ENCODE measurements at regions not wholly inside any gene's neighbourhood (a gene's known extent, or its start where the extent isn't known, plus 50 kb on each side); places are given as distances from the start of the nearest gene placed in this dataset.
A peak's percentile ranks its signal among the peaks of the same experiment; 100 is the strongest.

DNA sequence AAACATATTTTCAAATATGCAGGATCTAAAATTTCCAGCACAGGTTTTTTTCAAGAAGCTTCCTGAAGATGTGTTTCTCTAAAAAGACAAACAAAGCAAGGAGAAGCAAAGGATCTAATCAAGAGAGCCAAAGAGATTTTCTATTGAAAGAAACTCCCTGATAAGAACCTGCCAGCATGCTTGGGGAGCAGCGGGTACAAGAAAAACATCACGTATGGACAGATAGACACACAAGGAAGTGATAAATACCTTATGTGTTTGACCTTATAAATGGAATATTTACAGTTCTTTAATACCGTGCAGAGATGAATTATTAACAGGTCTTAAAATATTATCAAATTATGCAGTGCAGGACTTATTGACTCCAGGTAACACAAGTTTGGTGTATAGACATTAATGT lies 562.1 kb downstream of the DACH1 start:
- Histone ChIP-seq H2AFZ (ENCODE audit: low read depth, low read length) (no peak overlapping the region), H3K9me3 (replicated peaks; ENCODE audit: control insufficient read depth, insufficient read depth, low read length) (no peaks in the 10 kb centered on the region), H4K20me1 (replicated peaks; ENCODE audit: control insufficient read depth, extremely low read depth, insufficient read depth, low read length) (no peaks in the 10 kb centered on the region), H3K9me1 (replicated peaks; ENCODE audit: control insufficient read depth, extremely low read depth, insufficient read depth, low read length) (no peaks in the 10 kb centered on the region), H3K79me2 (ENCODE audit: control insufficient read depth, insufficient read depth, low read length) (no peaks in the 10 kb centered on the region), H3K4me3 (replicated peaks in 1 of 3; ENCODE audit: insufficient read depth in 1 of 3, low read depth in 1 of 3, low read length in 3 of 3) (no peak overlapping the region), H3K36me3 (ENCODE audit: control insufficient read depth in 2 of 2, extremely low read depth in 1 of 2, insufficient read depth in 2 of 2, low read length in 2 of 2) (no peaks in the 10 kb centered on the region), H3K4me1 (ENCODE audit: control insufficient read depth, extremely low read depth, insufficient read depth, low read length) (no peaks in the 10 kb centered on the region), H3K9ac (replicated peaks; ENCODE audit: extremely low read depth, insufficient read depth, low read length) (no peak overlapping the region), H3K27me3 (ENCODE audit: control insufficient read depth in 2 of 2, insufficient read depth in 2 of 2, low read length in 2 of 2) (no peaks in the 10 kb centered on the region), H3K27ac (ENCODE audit: insufficient read depth, low read depth, low read length) (no peak overlapping the region), H3K4me2 (ENCODE audit: insufficient read depth, low read length) (no peak overlapping the region)
- intact Hi-C loops (cut with micrococcal nuclease) (no loop called here), dilution Hi-C loops (cut with MboI; ENCODE audit: extremely low pct_ligation_motif_present, low sequenced_read_pairs) (no loop called here)
- no peak for TF ChIP-seq EZH2 (IDR thresholded peaks at IDR 0.05; ENCODE audit: borderline replicate concordance, low read depth, low read length, severe bottlenecking)
- BruUV-seq (replicated peaks) = no TSS peak
- FAIRE-seq = no peak
- POLR2A ChIA-PET = no interaction called here
- CTCF ChIA-PET = interaction anchor here (1.2 to 1.4 kb wide), 2 partner anchors 11 to 12 kb away, joined by 3 read pairs; no protein-coding TSS in a partner anchor
- peak; percentile 13 for DNase-seq (ENCODE audit: low read depth, low spot score)

DNA sequence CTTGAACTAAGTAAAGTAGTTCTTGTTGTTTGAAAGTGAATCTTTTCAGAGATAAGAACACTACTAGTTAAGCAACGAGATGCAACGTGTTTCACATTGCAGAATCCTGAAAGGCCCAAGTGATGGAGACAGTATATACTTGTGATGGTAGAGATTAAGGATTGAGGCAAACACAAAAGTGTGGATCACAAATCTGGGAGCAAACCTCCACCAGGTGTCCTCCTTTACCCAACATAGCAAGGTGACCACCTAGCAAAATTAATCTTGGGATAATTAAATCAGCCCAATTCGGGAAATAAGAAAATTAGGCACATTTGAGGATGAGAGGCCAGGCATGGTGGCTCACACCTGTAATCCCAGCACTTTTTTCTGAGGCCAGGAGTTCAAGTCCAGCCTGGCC lies 563.9 kb downstream of the DACH1 start:
- Histone ChIP-seq H3K9me3 (replicated peaks; ENCODE audit: control insufficient read depth, insufficient read depth, low read length) (no peaks in the 10 kb centered on the region), H3K4me3 (replicated peaks in 1 of 3; ENCODE audit: insufficient read depth in 1 of 3, low read depth in 1 of 3, low read length in 3 of 3) (no peak overlapping the region), H3K27ac (ENCODE audit: insufficient read depth, low read depth, low read length) (no peak overlapping the region), H3K27me3 (ENCODE audit: control insufficient read depth in 2 of 2, insufficient read depth in 2 of 2, low read length in 2 of 2) (no peaks in the 10 kb centered on the region), H4K20me1 (replicated peaks; ENCODE audit: control insufficient read depth, extremely low read depth, insufficient read depth, low read length) (no peaks in the 10 kb centered on the region), H3K4me2 (ENCODE audit: insufficient read depth, low read length) (no peak overlapping the region), H3K4me1 (ENCODE audit: control insufficient read depth, extremely low read depth, insufficient read depth, low read length) (no peaks in the 10 kb centered on the region), H2AFZ (ENCODE audit: low read depth, low read length) (no peak overlapping the region), H3K36me3 (ENCODE audit: control insufficient read depth in 2 of 2, extremely low read depth in 1 of 2, insufficient read depth in 2 of 2, low read length in 2 of 2) (no peaks in the 10 kb centered on the region), H3K9ac (replicated peaks; ENCODE audit: extremely low read depth, insufficient read depth, low read length) (no peak overlapping the region), H3K79me2 (ENCODE audit: control insufficient read depth, insufficient read depth, low read length) (no peaks in the 10 kb centered on the region), H3K9me1 (replicated peaks; ENCODE audit: control insufficient read depth, extremely low read depth, insufficient read depth, low read length) (no peaks in the 10 kb centered on the region)
- FAIRE-seq (no peak), DNase-seq (ENCODE audit: low read depth, low spot score) (no peak)
- intact Hi-C loops (cut with micrococcal nuclease) (no loop called here), dilution Hi-C loops (cut with MboI; ENCODE audit: extremely low pct_ligation_motif_present, low sequenced_read_pairs) (no loop called here)
- POLR2A ChIA-PET = no interaction called here
- TF ChIP-seq POLR2AphosphoS5 (IDR thresholded peaks at IDR 0.05; ENCODE audit: insufficient read depth, low read depth, low read length) (no peak), MYC (IDR thresholded peaks at IDR 0.05; ENCODE audit: low read depth, low read length) (no peak)
- BruUV-seq (replicated peaks) = no TSS peak
- CTCF ChIA-PET = interaction anchor here (0.6 to 2.5 kb wide), 2 partner anchors 9 to 576 kb away, joined by 3 to 15 read pairs; no protein-coding TSS in a partner anchor
